HepG2 (cell line): ENCODE measurements at regions not wholly inside any gene's neighbourhood (a gene's known extent, or its start where the extent isn't known, plus 50 kb on each side); places are given as distances from the start of the nearest gene placed in this dataset.

Experiments used
- ATAC-seq: fragments of 200-7000 bp; cut with Tn5 transposase; 3 replicates; pipeline ENCODE4 v1.9.1; 2020; ENCODE audit warnings: mild to moderate bottlenecking, moderate library complexity
- BruUV-seq: library from RNA; stranded (reverse); fragments of 400-500 nt; replicated peaks from 2 replicates; lab custom pipeline; 2021; lab: Mats Ljungman, UMichigan
- CTCF ChIA-PET: fragments of 300-600 bp; formaldehyde crosslinking; extraction: SDS; loops from one replicate; lab custom pipeline; 2021; ENCODE audit warnings: low total read pairs, inconsistent platforms, low intra/inter-chr PET ratio; lab: Yijun Ruan, JAX
- POLR2A ChIA-PET: fragments of 350-600 bp; sonication (Branson Sonifier 250); formaldehyde crosslinking; loops from one replicate; lab custom pipeline; 2020; ENCODE audit warnings: antibody characterized with exemption, inconsistent platforms; lab: Yijun Ruan, JAX
- DNase-seq: peaks from one replicate; pipeline ENCODE4 v3.0.0-alpha.2; 2015; ENCODE audit warnings: low spot score
- FAIRE-seq: peaks from 3 replicates; lab custom pipeline; 2011; peaks lifted over from hg19 to GRCh38; lab: Jason Lieb, UNC
- H2AFZ ChIP-seq: one replicate; pipeline ENCODE4 v1.6.1; 2011; ENCODE audit warnings: low read length, inconsistent platforms
- H3K27ac ChIP-seq: fragments of 300-600 bp; 3 replicates; pipeline ENCODE4 v1.8.0; 2011; ENCODE audit warnings: mixed run types, mild to moderate bottlenecking, mixed read lengths, low read length, inconsistent platforms; ENCODE audit not compliant: insufficient read depth; ENCODE audit errors: extremely low read length
- H3K27me3 ChIP-seq, 2 experiments: fragments of 200-600 bp in 1 of 2; 2 replicates in 1 of 2; 3 replicates in 1 of 2; pipeline versions ENCODE4 v1.6.0 to v1.8.0; 2011; ENCODE audit warnings: low read length in 2 of 2, mild to moderate bottlenecking in 2 of 2, moderate library complexity in 2 of 2, inconsistent platforms in 1 of 2; ENCODE audit not compliant: insufficient read depth in 2 of 2, control insufficient read depth in 1 of 2
- H3K36me3 ChIP-seq, 2 experiments: fragments of 200-600 bp in 1 of 2; replicated peaks in 1 of 2; 2 replicates in 1 of 2; 3 replicates in 1 of 2; pipeline versions ENCODE4 v1.5.1 to v1.8.0; 2011; ENCODE audit warnings: low read length in 2 of 2, inconsistent platforms in 1 of 2; ENCODE audit not compliant: insufficient read depth in 2 of 2, control insufficient read depth in 1 of 2
- H3K4me1 ChIP-seq: 2 replicates; pipeline ENCODE4 v1.5.1; 2012; ENCODE audit warnings: low read length, inconsistent platforms; ENCODE audit not compliant: insufficient read depth
- H3K4me2 ChIP-seq: 2 replicates; pipeline ENCODE4 v1.6.0; 2011; ENCODE audit warnings: low read depth, low read length, inconsistent platforms
- H3K4me3 ChIP-seq, 3 experiments: fragments of 200-600 bp in 1 of 3; sonication (generic), shearing (Covaris generic) in 1 of 3; replicated peaks in 1 of 3; 2 replicates each; pipeline ENCODE4 v1.5.1; 2011 to 2016; ENCODE audit warnings: low read length in 3 of 3, inconsistent platforms in 2 of 3, low read depth in 2 of 3, mild to moderate bottlenecking in 2 of 3, control low read depth in 1 of 3, mixed read lengths in 1 of 3; ENCODE audit not compliant: insufficient read depth in 1 of 3
- H3K79me2 ChIP-seq: one replicate; pipeline ENCODE4 v1.6.1; 2011; ENCODE audit warnings: low read length, inconsistent platforms; ENCODE audit not compliant: insufficient read depth
- H3K9ac ChIP-seq: 2 replicates; pipeline ENCODE4 v1.6.0; 2011; ENCODE audit warnings: mild to moderate bottlenecking, low read depth, low read length, inconsistent platforms; ENCODE audit not compliant: insufficient read depth
- H3K9me3 ChIP-seq: 2 replicates; pipeline ENCODE4 v1.5.1; 2012; ENCODE audit warnings: mild to moderate bottlenecking, low read length
- H4K20me1 ChIP-seq: 2 replicates; pipeline ENCODE4 v1.6.0; 2011; ENCODE audit warnings: inconsistent platforms, mild to moderate bottlenecking, low read length, moderate library complexity; ENCODE audit not compliant: insufficient read depth
- AHR ChIP-seq: IDR thresholded peaks from 2 replicates; pipeline ENCODE4 v1.6.1; 2018; ENCODE audit warnings: missing genetic modification reagents, missing compliant biosample characterization
- CHD2 ChIP-seq: IDR thresholded peaks from 2 replicates; pipeline ENCODE4 v1.6.1; 2011; ENCODE audit warnings: low read depth, low read length, improper control_type of control experiment
- GATAD1 ChIP-seq: IDR thresholded peaks from 2 replicates; pipeline ENCODE4 v1.6.1; 2016; ENCODE audit warnings: missing genetic modification reagents, missing compliant biosample characterization
- GRHL1 ChIP-seq: sonication (generic); formaldehyde crosslinking; conservative IDR thresholded peaks from 2 replicates; pipeline ENCODE4 v1.8.0; 2022; ENCODE audit warnings: missing genetic modification reagents
- HDAC2 ChIP-seq: sonication (generic); formaldehyde crosslinking; IDR thresholded peaks from 2 replicates; pipeline ENCODE4 v1.4.0; 2020; ENCODE audit warnings: missing genetic modification reagents
- HES4 ChIP-seq: sonication (generic); formaldehyde crosslinking; IDR thresholded peaks from 2 replicates; pipeline ENCODE4 v1.9.0; 2021; ENCODE audit warnings: mild to moderate bottlenecking, missing genetic modification reagents, borderline replicate concordance
- HOXA3 ChIP-seq: sonication (generic); formaldehyde crosslinking; IDR thresholded peaks from 2 replicates; pipeline ENCODE4 v1.5.0; 2020; ENCODE audit warnings: missing genetic modification reagents
- HOXD1 ChIP-seq: sonication (generic); formaldehyde crosslinking; IDR thresholded peaks from 2 replicates; pipeline ENCODE4 v1.5.0; 2020; ENCODE audit warnings: missing genetic modification reagents
- RFX1 ChIP-seq: fragments of 450-650 bp; IDR thresholded peaks from 2 replicates; pipeline ENCODE4 v1.6.1; 2017
- RFXAP ChIP-seq: sonication (generic); formaldehyde crosslinking; IDR thresholded peaks from 2 replicates; pipeline ENCODE4 v1.4.0; 2020; ENCODE audit warnings: missing genetic modification reagents, borderline replicate concordance
- SIN3B ChIP-seq: fragments of 150-350 bp; IDR thresholded peaks from 2 replicates; pipeline ENCODE4 v1.6.1; 2014; ENCODE audit warnings: low read length
- TBL1XR1 ChIP-seq: fragments of 150-350 bp; IDR thresholded peaks from 2 replicates; pipeline ENCODE4 v1.6.1; 2014; ENCODE audit warnings: borderline replicate concordance, low read length; ENCODE audit not compliant: partially characterized antibody
- ZBTB34 ChIP-seq: sonication (generic); formaldehyde crosslinking; IDR thresholded peaks from 2 replicates; pipeline ENCODE4 v1.8.0; 2022; ENCODE audit warnings: mild to moderate bottlenecking, missing genetic modification reagents
- ZBTB39 ChIP-seq: sonication (generic); formaldehyde crosslinking; IDR thresholded peaks from 2 replicates; pipeline ENCODE4 v1.5.0; 2020; ENCODE audit warnings: missing genetic modification reagents
- ZFP90 ChIP-seq: sonication (generic); formaldehyde crosslinking; IDR thresholded peaks from 2 replicates; pipeline ENCODE4 v1.8.0; 2022; ENCODE audit warnings: missing genetic modification reagents, mild to moderate bottlenecking, inconsistent platforms, borderline replicate concordance
- ZKSCAN8 ChIP-seq: IDR thresholded peaks from 2 replicates; pipeline ENCODE4 v1.6.1; 2016; ENCODE audit warnings: borderline replicate concordance, missing genetic modification reagents, missing compliant biosample characterization
- ZNF441 ChIP-seq: sonication (generic); formaldehyde crosslinking; IDR thresholded peaks from 2 replicates; pipeline ENCODE4 v1.7.0; 2021; ENCODE audit warnings: missing genetic modification reagents, borderline replicate concordance
- ZNF567 ChIP-seq: sonication (generic); formaldehyde crosslinking; IDR thresholded peaks from 2 replicates; pipeline ENCODE4 v1.8.1; 2023; ENCODE audit warnings: mild to moderate bottlenecking, missing genetic modification reagents, borderline replicate concordance
- ZNF644 ChIP-seq: IDR thresholded peaks from 2 replicates; pipeline ENCODE4 v1.6.1; 2016; ENCODE audit warnings: low read depth
- ZNF768 ChIP-seq: sonication (generic); formaldehyde crosslinking; IDR thresholded peaks from 2 replicates; pipeline ENCODE4 v1.4.0; 2020; ENCODE audit warnings: missing genetic modification reagents
- WGBS: methylation state at CpG from one replicate; pipeline ENCODE4 v1.1.6; 2017; ENCODE audit warnings: low lambda C conversion rate; 5-methylcytosine and 5-hydroxymethylcytosine counted together
- in situ Hi-C: cut with HindIII; loops from 2 replicates; pipeline ENCODE4 v1.10.0; 2017; ENCODE audit warnings: low pct_unique_long_range_greater_than_20kb; ENCODE audit not compliant: extremely low pct_ligation_motif_present
- intact Hi-C: fragments of 100-400 bp; cut with micrococcal nuclease; formaldehyde crosslinking; loops from one replicate; pipeline ENCODE4 v1.10.0; 2022; ENCODE audit not compliant: unreplicated experiment

- TF ChIP-seq ZBTB34 (CRISPR knock-in tag) (no peak), AHR (CRISPR knock-in tag) (no peak), ZKSCAN8 (CRISPR knock-in tag) (no peak), ZNF567 (CRISPR knock-in tag) (no peak), CHD2 (no peak)
Measured at GRCh38 chr22:26910845-26911244, 253.5 kb downstream of the MIAT start (continued).

GRCh38 chr22:26912655-26913345, 255.4 kb downstream of the MIAT start:
- in situ Hi-C loops (no loop called here), intact Hi-C loops (no loop called here)
- no peaks in the 10 kb centered on the region for H3K79me2 ChIP-seq
- ATAC-seq (no peak), DNase-seq (no peak), FAIRE-seq (no peak)
- H2AFZ ChIP-seq, result no peak overlapping the region
- no peaks in the 10 kb centered on the region for H3K9me3 ChIP-seq
- WGBS, result 16% methylated on average over 16 of the region's 23 CpGs
- no peak overlapping the region for H3K27ac ChIP-seq
- POLR2A ChIA-PET, result no interaction called here
- no peaks in the 10 kb centered on the region for H4K20me1 ChIP-seq
- H3K4me3 ChIP-seq, result no peak overlapping the region
- H3K36me3 ChIP-seq, result no peaks in the 10 kb centered on the region
- no peak overlapping the region for H3K4me2 ChIP-seq
- H3K4me1 ChIP-seq, result no peaks in the 10 kb centered on the region
- H3K9ac ChIP-seq, result no peak overlapping the region
- no TSS peak for BruUV-seq
- CTCF ChIA-PET, result no interaction called here
- peaks cover 0 to 20% of the 10 kb centered on the region in 2 experiments; a peak in 4 of 5 replicates for H3K27me3 ChIP-seq
- TF ChIP-seq ZNF644 (CRISPR knock-in tag) (no peak), HOXA3 (CRISPR knock-in tag) (no peak), ZFP90 (no peak), HOXD1 (CRISPR knock-in tag) (no peak), SIN3B (no peak), ZBTB39 (CRISPR knock-in tag) (no peak), RFXAP (CRISPR knock-in tag) (no peak), HES4 (CRISPR knock-in tag) (no peak), HDAC2 (CRISPR knock-in tag) (no peak), TBL1XR1 (no peak), ZNF441 (CRISPR knock-in tag) (no peak), GRHL1 (CRISPR knock-in tag) (no peak), GATAD1 (CRISPR knock-in tag) (no peak), ZNF768 (CRISPR knock-in tag) (no peak), RFX1 (no peak)
